GM12892 (cell line): ENCODE measurements at regions not wholly inside any gene's neighbourhood (a gene's known extent, or its start where the extent isn't known, plus 50 kb on each side); places are given as distances from the start of the nearest gene placed in this dataset.
"Not testable (repeated sequence)": the region's sequence is repeated elsewhere in the genome, so short reads cannot be mapped to it uniquely, and the experiment has no call there.

Experiments used
- DNase-seq: peaks from one replicate; pipeline ENCODE4 v3.0.0; 2011; ENCODE audit not compliant: insufficient read length
- FAIRE-seq: peaks from 2 replicates; lab custom pipeline; 2011; peaks lifted over from hg19 to GRCh38; lab: Jason Lieb, UNC
- POLR2A ChIP-seq: IDR thresholded peaks from 2 replicates; pipeline ENCODE4 v1.6.1; 2011; ENCODE audit warnings: low read depth, low read length, control low read depth
- POLR2AphosphoS5 ChIP-seq: IDR thresholded peaks from 2 replicates; pipeline ENCODE4 v1.6.1; 2011; ENCODE audit warnings: low read depth, low read length, control low read depth
- TAF1 ChIP-seq: IDR thresholded peaks from 2 replicates; pipeline ENCODE4 v1.6.1; 2011; ENCODE audit warnings: low read depth, mild to moderate bottlenecking, control low read depth, low read length, borderline replicate concordance

- FAIRE-seq: no peak
- no peak for DNase-seq
- TF ChIP-seq TAF1 (no peak), POLR2AphosphoS5 (no peak), POLR2A (no peak)
These were observed 281.0 kb downstream of the ALG10 start for GRCh38 chr12:34303091-34303870.

- no peak for FAIRE-seq
- no peak for TF ChIP-seq TAF1
- no peak for TF ChIP-seq POLR2AphosphoS5
- no peak for TF ChIP-seq POLR2A
These were observed 281.7 kb downstream of the ALG10 start for GRCh38 chr12:34304001-34304400.

DNA sequence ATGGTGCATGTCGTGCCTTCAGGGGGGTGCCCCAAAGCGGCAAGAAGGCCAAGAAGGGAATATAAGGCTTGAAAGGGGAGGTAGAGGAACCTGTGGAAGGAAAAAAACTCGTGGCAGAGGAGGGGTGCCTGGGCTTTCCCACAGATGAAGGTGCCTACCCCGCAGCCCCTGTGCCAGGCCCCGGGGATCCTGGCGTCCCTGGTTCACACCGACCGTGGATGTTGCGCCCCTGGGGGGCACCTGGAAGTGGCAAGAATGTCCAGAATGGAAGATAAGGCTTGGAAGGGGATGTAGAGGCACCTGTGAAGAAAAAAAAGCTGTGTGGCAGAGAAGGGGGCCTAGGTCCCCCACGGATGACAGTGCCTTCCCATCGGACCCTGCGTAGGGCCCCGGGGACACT is 282.2 kb downstream of the ALG10 start:
- TF ChIP-seq POLR2AphosphoS5 (no peak), POLR2A (no peak)
- no peak for DNase-seq
- FAIRE-seq: no peak

More at GRCh38 chr12:34304001-34304400, 281.7 kb downstream of the ALG10 start:
- no peak for DNase-seq

DNA sequence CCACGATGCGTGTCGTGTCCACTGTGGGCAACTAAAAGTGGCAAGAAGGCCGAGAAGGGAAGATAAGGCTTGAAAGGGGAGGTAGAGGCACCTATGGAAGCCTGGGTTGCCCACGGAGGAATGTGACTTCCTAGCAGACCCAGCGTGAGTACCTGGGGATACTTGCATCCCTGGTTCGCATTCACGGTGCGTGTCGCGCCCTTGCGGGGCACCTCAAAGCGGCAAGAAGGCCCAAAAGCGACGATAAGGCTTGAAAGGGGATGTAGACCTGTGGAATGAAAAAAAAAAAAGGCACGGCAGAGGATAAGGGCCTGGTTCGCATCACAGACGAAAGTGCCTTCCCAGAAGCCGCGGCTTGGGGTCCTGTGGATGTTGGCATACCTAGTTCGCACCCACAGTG is 282.9 kb downstream of the ALG10 start:
- no peak for TF ChIP-seq TAF1
- no peak for TF ChIP-seq POLR2A
- TF ChIP-seq POLR2AphosphoS5: no peak
- FAIRE-seq (no peak), DNase-seq (no peak)

DNA sequence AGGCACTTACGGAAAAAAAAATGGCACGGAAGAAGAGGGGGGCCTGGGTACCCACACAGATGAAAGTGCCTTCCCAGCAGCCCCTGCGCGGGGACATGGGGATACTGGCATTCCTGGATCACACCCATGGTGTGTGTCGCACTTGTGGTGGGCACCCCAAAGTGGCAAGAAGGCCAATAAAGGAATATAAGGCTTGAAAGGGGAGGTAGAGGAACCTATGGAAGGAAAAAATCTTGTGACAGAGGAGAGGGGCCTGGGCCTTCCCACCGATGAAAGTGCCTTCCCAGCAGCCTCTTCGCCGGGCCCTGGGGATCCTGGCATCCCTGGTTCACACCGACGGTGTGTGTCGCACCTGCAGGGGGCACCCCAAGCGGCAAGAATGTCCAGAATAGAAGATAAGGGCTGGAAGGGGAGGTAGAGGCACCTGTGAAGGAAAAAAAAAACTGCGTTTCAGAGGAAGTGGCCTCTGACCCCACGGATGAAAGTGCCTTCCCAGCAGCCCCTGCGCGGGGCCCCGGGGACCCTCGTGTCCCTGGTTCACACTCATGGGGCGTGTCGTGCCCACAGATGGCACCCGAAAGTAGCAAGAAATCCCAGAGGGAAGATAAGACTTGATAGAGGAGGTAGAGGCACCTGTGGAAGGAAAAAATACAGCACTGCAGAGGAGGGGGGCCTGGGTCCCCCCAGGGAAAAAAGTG is 284.0 kb downstream of the ALG10 start:
- no peak for TF ChIP-seq POLR2AphosphoS5
- TF ChIP-seq POLR2A: no peak
- no peak for TF ChIP-seq TAF1
- FAIRE-seq (no peak), DNase-seq (no peak)

DNA sequence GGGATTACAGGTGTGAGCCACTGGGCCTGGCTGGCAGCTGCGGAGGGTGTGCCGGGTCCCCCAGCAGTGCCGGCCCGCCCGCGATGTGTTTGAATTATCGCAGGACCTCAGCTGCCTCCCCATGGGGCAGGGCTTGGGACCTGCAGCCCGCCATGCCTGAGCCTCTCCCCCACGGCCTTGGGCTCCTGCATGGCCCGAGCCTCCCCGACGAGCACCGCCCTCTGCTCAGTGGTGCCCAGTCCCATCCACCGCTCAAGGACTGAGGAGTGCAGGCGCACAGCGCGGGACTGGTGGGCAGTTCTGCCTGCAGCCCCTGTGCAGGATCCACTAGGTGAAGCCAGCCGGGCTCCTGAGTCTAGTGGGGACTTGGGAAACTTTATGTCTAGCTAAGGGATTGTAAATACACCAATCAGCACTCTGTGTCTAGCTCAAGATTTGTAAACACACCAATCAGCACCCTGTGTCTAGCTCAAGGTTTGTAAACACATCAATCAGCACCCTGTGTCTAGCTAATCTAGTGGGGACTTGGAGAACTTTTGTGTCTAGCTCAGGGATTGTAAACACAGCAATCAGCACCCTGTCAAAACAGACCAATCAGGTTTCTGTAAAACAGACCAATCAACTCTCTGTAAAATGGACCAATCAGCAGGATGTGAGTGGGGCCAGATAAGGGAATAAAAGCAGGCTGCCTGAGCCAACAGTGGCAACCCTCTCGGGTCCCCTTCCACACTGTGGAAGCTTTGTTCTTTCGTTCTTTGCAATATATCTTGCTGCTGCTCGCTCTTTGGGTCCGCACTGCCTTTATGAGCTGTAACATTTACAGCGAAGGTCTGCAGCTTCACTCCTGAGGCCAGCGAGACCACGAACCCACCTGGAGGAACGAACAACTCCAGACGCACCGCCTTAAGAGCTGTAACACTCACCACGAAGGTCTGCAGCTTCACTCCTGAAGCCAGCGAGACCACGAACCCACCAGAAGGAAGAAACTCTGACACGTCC is 287.8 kb downstream of the ALG10 start:
- FAIRE-seq: not testable (repeated sequence)

GRCh38 chr12:34311337-34311736 is 289.0 kb downstream of the ALG10 start:
- FAIRE-seq: no peak
- TF ChIP-seq TAF1 (no peak), POLR2A (no peak), POLR2AphosphoS5 (no peak)
- no peak for DNase-seq

More for the DNA sequence above, 287.8 kb downstream of the ALG10 start:
- not testable (repeated sequence) for DNase-seq

GRCh38 chr12:34327671-34328070 is 305.4 kb downstream of the ALG10 start:
- TF ChIP-seq POLR2A (no peak), TAF1 (no peak), POLR2AphosphoS5 (no peak)
- FAIRE-seq (no peak), DNase-seq (no peak)

DNA sequence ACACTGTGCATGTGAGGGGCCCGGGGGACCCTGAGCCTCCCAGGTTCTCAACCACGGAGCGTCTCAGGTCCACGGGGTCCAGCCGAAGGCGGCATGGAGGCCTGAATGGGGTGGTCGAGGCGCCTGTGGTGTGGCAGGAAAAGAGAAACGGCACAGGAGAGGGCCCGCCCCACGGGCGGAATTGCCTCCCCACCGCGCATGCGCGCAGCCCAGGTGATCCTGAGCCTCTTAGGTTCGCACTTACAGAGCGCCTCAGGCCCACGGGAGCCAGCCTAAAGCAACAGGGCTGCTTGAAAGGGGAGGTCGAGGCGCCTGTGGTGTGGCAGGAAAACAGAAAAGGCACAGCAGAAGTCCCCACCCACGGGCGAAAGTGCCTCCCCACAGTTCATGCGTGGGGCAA is 311.0 kb downstream of the ALG10 start:
- FAIRE-seq: no peak
- DNase-seq: no peak
- TF ChIP-seq POLR2AphosphoS5 (no peak), POLR2A (no peak), TAF1 (no peak)

DNA sequence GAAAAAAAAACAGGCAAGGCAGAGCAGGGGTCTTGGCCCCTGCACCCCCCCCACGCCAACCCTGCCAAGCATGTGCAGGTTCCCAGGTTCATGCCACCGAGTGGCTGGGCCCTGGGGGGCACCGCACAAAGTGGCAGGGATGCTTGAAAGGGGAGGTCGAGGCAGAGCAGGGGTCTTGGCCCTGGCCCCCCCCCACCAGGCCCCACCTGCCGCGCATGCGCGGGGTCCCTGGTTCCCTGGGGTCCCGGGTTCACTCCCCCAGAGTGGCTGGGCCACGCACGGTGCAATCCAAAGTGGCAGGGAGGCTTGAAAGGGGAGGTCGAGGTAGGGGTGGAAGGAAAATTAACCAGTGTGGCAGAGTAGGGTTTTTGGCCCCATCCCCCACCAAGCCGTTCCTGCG is 312.2 kb downstream of the ALG10 start:
- FAIRE-seq: no peak
- TF ChIP-seq POLR2A: no peak
- no peak for TF ChIP-seq POLR2AphosphoS5
- TF ChIP-seq TAF1: no peak
- DNase-seq: no peak
